CD4-positive, alpha-beta T cell (primary cell): ENCODE measurements at regions not wholly inside any gene's neighbourhood (a gene's known extent, or its start where the extent isn't known, plus 50 kb on each side); places are given as distances from the start of the nearest gene placed in this dataset.

ENCODE experiments used
- ATAC-seq: fragments of 200-7000 bp; cut with Tn5 transposase; one replicate; pipeline ENCODE4 v1.10.0; 2022; ENCODE audit warnings: mild to moderate bottlenecking; ENCODE audit not compliant: poor library complexity
- CTCF ChIA-PET: fragments of 350-600 bp; sonication (Branson Sonifier 250); formaldehyde crosslinking; loops from one replicate; lab custom pipeline; 2021; ENCODE audit warnings: antibody characterized with exemption, inconsistent platforms; lab: Charles Lee
- POLR2A ChIA-PET: fragments of 350-600 bp; sonication (Branson Sonifier 250); formaldehyde crosslinking; loops from one replicate; lab custom pipeline; 2021; ENCODE audit warnings: antibody characterized with exemption, inconsistent platforms; lab: Charles Lee
- DNase-seq, 14 experiments: peaks; one replicate each; pipeline ENCODE4 v3.0.0-alpha.2; 2013 to 2020; ENCODE audit warnings: mixed read lengths in 2 of 14
- H3K27ac ChIP-seq, 2 donors: one replicate each; pipeline versions ENCODE4 v1.5.1 to v1.7.0; 2013; ENCODE audit warnings: low read length in 2 of 2, low read depth in 1 of 2, mild to moderate bottlenecking in 1 of 2
- H3K27me3 ChIP-seq, 2 experiments: 1 replicate in 1 of 2; 2 replicates in 1 of 2; pipeline versions ENCODE4 v1.6.1 to v1.7.0; 2013; ENCODE audit warnings: low read length in 2 of 2, control low read depth in 1 of 2, mild to moderate bottlenecking in 1 of 2, moderate library complexity in 1 of 2; ENCODE audit not compliant: insufficient read depth in 2 of 2, control insufficient read depth in 1 of 2
- H3K36me3 ChIP-seq: one replicate; pipeline ENCODE4 v1.6.1; 2013; ENCODE audit warnings: low read length, control low read depth; ENCODE audit not compliant: insufficient read depth
- H3K4me1 ChIP-seq: one replicate; pipeline ENCODE4 v1.6.1; 2013; ENCODE audit warnings: low read length, control low read depth; ENCODE audit not compliant: insufficient read depth
- H3K4me3 ChIP-seq: one replicate; pipeline ENCODE4 v1.5.1; 2013; ENCODE audit warnings: mild to moderate bottlenecking, low read length, moderate library complexity
- H3K9me3 ChIP-seq, 2 experiments: 1 replicate in 1 of 2; 2 replicates in 1 of 2; pipeline versions ENCODE4 v1.6.1 to v1.7.0; 2013; ENCODE audit warnings: low read length in 2 of 2, mild to moderate bottlenecking in 2 of 2, control low read depth in 1 of 2, moderate library complexity in 1 of 2; ENCODE audit not compliant: control insufficient read depth in 1 of 2, insufficient read depth in 1 of 2
- H3K27ac Mint-ChIP-seq: one replicate; pipeline ENCODE4 v1.8.0; 2020; ENCODE audit warnings: mixed read lengths
- H3K27me3 Mint-ChIP-seq: one replicate; pipeline ENCODE4 v1.8.0; 2021; ENCODE audit warnings: mixed read lengths
- H3K36me3 Mint-ChIP-seq: one replicate; pipeline ENCODE4 v1.8.0; 2021; ENCODE audit warnings: low read depth, mixed read lengths
- H3K4me1 Mint-ChIP-seq: one replicate; pipeline ENCODE4 v1.8.0; 2021; ENCODE audit warnings: low read depth, mixed read lengths
- H3K4me3 Mint-ChIP-seq: one replicate; pipeline ENCODE4 v1.8.0; 2020; ENCODE audit warnings: mild to moderate bottlenecking, mixed read lengths
- H3K9me3 Mint-ChIP-seq: one replicate; pipeline ENCODE4 v1.8.0; 2020; ENCODE audit warnings: mixed read lengths
- CTCF ChIP-seq: fragments of 200-600 bp; IDR thresholded peaks from one replicate; pipeline ENCODE4 v1.8.0; 2022; ENCODE audit warnings: antibody characterized with exemption, mild to moderate bottlenecking
- intact Hi-C, 2 experiments: fragments of 100-400 bp; cut with DNase I in 1 of 2; cut with micrococcal nuclease in 1 of 2; formaldehyde crosslinking; loops; one replicate each; pipeline versions ENCODE4 v1.15.1 to v1.9.0; 2023 to 2025; cut with DNase I, micrococcal nuclease

DNA sequence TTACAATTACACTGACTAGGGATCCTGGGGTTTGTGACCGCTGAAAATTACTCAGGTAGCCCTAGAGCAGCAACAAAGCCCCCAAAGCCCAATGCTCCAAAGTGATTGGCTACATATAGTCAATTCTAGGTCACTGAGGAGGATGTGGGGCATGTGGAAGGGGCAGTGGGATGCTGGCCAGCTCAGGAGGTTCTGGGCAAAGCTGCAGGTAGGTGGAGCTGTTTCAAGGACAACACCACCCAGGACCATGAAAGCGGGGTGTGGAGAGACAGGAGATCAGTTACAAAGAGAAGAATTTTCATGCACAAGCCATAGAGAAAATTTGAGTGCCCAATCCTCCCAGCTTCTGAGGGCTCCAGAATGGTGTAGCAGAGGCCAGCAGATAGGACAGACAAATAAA lies 75.0 kb upstream of the CCDC85A start:
- ATAC-seq (no peak), DNase-seq (no peak)
- ChIA-PET CTCF (no interaction called here), POLR2A (no interaction called here)
- Histone ChIP-seq H3K27me3 (no peaks in the 10 kb centered on the region), H3K36me3 (no peaks in the 10 kb centered on the region), H3K27ac (no peak overlapping the region), H3K9me3 (peaks cover 0 to 4% of the 10 kb centered on the region in 2 experiments), H3K4me1 (no peaks in the 10 kb centered on the region), H3K4me3 (no peak overlapping the region)
- Mint-ChIP-seq H3K36me3 (no peaks in the 10 kb centered on the region), H3K9me3 (no peaks in the 10 kb centered on the region), H3K27ac (no peak overlapping the region), H3K4me3 (no peak overlapping the region), H3K4me1 (no peaks in the 10 kb centered on the region), H3K27me3 (no peaks in the 10 kb centered on the region)
- no peak for TF ChIP-seq CTCF
- intact Hi-C loops: no loop called here

- H3K27me3 ChIP-seq: no peaks in the 10 kb centered on the region
- H3K27ac Mint-ChIP-seq: no peak overlapping the region
- peaks cover 0 to 4% of the 10 kb centered on the region in 2 experiments for H3K9me3 ChIP-seq
- DNase-seq: no peak
- H3K27me3 Mint-ChIP-seq: no peaks in the 10 kb centered on the region
- H3K36me3 Mint-ChIP-seq: no peaks in the 10 kb centered on the region
- ATAC-seq: no peak
- H3K4me1 ChIP-seq: no peaks in the 10 kb centered on the region
- intact Hi-C loops: no loop called here
- H3K4me3 ChIP-seq: no peak overlapping the region
- H3K27ac ChIP-seq: no peak overlapping the region
- no peaks in the 10 kb centered on the region for H3K4me1 Mint-ChIP-seq
- CTCF ChIA-PET: interaction anchor here (0.7 kb wide), 1 partner anchor 71 kb away, joined by 3 read pairs; no protein-coding TSS in a partner anchor
- no peak overlapping the region for H3K4me3 Mint-ChIP-seq
- no peaks in the 10 kb centered on the region for H3K9me3 Mint-ChIP-seq
- POLR2A ChIA-PET: no interaction called here
- no peak for TF ChIP-seq CTCF
- H3K36me3 ChIP-seq: no peaks in the 10 kb centered on the region
Measured at GRCh38 chr2:56109994-56110393, 73.8 kb upstream of the CCDC85A start.

DNA sequence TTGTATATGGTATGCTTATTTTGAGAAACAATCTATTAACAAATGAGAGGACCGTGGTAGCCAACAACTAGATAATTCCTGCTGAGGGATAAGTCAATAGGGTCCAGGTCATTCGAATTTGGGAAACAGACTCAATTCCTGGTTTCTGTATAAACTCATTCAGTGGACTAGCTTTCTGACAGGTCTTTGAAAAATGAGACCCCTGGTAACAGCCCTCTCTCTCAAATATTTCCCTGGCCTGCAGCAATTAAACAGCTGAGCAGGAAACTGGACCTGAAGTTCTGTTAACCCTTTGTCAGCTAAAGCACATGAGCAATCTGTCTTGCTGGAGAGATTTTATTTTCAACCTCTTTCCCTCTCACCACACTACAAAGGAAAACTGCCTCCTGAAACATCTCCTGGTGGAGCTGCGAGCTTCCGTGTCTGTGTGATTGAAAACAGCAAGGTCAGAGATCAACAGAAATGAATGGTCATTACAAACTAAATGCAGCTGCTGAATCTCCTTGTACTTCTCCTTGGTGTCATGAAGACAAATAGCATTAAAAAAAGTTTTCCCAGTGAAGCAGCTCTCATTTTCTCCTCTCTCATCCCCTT lies 70.3 kb upstream of the CCDC85A start:
- no peaks in the 10 kb centered on the region for H3K36me3 Mint-ChIP-seq
- Histone ChIP-seq H3K27ac (no peak overlapping the region), H3K36me3 (no peaks in the 10 kb centered on the region), H3K4me1 (no peaks in the 10 kb centered on the region), H3K9me3 (no peaks in the 10 kb centered on the region), H3K4me3 (no peak overlapping the region), H3K27me3 (no peaks in the 10 kb centered on the region)
- no peak overlapping the region for H3K27ac Mint-ChIP-seq
- no peak for DNase-seq
- POLR2A ChIA-PET: no interaction called here
- no peak overlapping the region for H3K4me3 Mint-ChIP-seq
- no peak for ATAC-seq
- no peaks in the 10 kb centered on the region for H3K4me1 Mint-ChIP-seq
- H3K9me3 Mint-ChIP-seq: no peaks in the 10 kb centered on the region
- CTCF ChIA-PET: no interaction called here
- intact Hi-C loops: no loop called here
- H3K27me3 Mint-ChIP-seq: no peaks in the 10 kb centered on the region
- no peak for TF ChIP-seq CTCF
